Fibroblast of skin of abdomen (primary cell): ENCODE measurements at regions not wholly inside any gene's neighbourhood (a gene's known extent, or its start where the extent isn't known, plus 50 kb on each side); places are given as distances from the start of the nearest gene placed in this dataset.

Experiments used
- DNase-seq: peaks from one replicate; pipeline ENCODE4 v3.0.0-alpha.2; 2013

DNA sequence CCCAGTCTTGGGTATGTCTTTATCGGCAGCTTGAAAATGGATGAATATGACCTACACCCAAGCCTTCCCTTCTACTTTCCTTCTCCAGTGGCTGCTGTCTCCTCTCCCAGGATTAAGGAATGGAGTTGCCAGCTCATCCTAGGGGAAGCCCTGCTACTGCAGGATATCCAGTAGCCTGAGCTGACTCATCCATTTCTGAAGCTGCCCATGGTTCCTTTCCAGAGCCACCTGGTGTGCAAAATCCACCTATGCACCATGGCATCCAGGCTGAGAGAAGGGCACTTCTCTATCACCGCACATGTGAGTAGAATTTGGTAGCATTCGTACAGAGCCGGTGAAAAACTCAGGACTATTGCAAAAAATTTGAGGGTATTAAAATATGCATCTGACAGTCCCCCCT lies 290.8 kb downstream of the YTHDC2 start:
- DNase-seq: peak; percentile 24

DNA sequence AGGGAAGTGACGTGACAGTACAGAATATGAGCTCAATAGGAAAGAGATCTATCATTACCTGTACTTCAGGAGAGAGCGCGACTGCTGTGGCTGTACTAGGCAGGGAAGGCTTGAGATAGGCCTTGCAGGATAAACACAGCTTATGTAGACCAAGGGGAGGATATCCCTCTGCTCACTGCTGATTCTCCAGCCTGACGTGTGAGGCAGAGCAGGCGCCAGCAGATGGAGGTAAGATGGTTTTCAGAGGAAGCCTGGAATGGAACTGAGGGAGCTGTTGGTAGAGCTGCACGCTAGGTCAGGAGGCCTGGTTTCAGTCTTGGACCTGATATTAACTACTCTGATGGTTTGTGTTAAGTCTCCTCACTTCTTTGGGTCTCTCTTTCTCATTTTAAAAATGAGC lies 291.4 kb downstream of the YTHDC2 start:
- DNase-seq: no peak

DNA sequence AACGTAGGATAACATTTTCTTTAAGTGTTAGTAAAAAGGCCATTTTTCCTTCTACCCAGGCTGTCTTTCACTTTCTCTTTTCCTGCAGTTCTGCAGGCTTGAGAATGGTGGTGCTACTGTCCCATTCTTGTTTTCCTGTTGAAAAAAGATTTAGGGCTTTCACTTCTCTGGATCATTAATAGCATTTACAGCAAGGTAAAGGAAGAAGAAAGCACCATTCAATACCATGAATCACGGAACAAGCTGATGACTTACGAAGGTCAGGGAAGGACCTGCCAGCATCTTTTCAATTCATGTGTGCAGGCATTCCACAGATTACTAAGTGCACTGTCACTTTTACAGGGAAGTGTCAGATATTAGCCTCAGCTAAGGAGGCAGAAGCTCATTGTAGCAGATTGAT lies 292.8 kb downstream of the YTHDC2 start:
- DNase-seq: peak; percentile 79

DNA sequence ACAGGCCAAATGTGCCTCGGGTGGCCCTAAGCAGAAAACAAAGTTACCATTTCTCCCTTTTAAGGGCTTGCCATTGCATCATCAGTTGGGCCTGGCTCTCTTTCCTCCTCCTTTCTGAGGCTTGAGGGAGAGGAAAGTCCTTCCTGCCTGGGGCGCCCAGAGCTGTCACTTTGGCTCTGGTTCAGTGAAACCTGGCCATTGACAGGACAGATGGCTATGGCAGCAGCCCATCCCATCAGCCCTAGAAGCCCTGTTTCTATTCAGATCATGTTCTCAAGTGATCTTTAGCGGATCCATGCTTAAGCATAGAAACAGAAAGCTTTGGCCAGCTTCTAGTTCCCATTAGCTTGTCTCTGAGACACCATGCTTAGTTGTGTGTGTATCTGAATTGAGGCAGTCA lies 293.4 kb downstream of the YTHDC2 start:
- peak; percentile 47 for DNase-seq

DNA sequence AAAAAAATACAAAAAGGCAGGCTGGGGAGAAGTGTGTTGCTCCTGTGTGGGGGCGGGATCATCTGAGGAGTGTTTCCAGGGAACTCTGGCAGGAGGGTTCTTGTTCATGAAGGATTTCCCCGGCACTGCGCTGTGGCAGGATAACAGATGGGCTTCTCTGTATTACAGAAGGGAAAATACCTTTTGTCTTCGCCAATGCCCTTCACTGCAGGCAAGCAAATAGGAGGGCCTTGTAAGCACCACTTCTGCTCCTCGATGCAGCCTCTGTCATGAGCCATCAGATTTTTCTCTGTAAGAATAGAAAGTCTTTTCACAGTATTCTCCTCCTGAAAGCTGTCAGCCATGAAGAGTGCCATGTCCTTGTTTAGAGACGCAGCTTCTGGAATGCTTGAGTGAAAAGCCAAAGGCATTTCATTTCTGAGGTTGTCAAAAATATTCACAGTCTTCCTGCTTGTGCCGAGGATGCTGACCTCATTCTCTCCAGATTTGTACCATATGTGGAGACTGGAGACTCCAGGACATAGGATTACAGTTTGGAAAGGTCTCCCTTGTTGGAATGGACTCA lies 294.0 kb downstream of the YTHDC2 start:
- peak; percentile 89 for DNase-seq

DNA sequence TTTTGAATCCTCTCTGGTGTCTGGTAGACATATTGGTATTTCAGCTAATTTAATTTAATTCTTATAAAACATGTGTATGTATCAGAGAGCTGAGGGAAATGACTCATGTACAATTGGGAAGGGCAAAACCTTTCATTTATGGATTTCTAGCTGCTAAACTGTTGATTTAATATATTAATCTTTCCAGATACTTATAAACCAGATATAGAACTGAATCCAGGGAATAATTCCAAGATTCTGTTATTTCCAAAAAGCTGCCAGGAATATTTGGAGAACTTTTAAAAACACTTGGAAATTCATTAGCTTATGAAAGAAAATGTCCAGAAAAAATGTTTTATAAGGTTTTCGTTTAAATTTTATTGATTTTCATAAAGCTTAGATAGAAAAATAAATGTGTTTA lies 295.5 kb downstream of the YTHDC2 start:
- no peak for DNase-seq

DNA sequence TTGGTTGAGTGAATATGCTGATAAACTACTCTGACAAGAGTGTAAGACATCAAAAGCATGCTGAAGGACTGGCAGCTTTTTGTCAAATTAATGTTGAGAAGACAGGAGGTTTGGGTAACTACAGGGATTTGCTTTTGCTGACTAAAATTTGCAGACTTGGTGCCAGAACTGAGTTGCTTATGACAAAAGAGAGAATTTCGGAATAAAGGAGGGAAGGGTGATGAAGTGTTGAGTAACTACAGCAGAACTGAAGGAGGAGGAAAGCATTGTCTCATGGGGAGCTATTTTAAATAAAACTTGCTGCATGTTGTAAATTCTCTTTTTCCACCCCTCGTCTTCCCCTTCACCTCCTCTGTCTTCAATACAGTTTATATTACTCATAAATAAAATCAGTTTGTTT lies 296.1 kb downstream of the YTHDC2 start:
- no peak for DNase-seq

DNA sequence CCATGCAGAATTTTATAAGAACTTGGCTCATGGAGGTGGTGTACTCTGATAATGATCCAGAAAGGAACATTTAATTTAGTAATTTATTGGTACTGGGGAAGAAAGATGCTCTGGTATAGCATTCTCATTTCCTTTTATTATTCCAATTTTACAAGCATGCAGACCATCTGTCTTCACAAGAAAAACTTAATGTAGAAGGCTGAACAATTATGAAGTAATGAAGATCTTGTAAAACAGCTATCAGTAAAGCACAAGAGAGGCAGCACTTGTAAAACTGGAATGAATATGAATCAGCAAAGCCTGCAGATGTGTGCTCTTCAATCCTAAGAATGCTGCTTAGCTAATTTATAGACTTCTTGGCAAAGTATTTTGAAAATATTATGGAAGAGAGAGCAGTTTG lies 300.0 kb downstream of the YTHDC2 start:
- DNase-seq: no peak

DNA sequence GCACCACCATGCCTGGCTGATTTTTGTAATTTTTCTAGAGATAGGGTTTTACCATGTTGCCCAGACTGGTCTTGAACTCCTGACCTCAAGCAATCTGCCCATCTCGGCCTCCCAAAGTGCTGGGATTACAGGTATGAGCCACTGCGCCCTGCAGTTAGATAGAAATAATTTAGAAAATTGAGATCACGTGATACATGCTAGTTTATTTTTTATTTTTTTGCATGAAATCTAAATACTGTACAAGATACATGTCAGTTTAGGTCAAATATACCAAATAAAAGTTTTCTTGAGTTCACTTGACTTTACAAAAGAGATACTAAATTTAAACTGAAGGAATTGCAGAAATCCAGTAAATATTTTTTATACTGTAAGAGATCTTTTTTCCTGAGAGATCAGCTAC lies 304.2 kb downstream of the YTHDC2 start:
- no peak for DNase-seq

DNA sequence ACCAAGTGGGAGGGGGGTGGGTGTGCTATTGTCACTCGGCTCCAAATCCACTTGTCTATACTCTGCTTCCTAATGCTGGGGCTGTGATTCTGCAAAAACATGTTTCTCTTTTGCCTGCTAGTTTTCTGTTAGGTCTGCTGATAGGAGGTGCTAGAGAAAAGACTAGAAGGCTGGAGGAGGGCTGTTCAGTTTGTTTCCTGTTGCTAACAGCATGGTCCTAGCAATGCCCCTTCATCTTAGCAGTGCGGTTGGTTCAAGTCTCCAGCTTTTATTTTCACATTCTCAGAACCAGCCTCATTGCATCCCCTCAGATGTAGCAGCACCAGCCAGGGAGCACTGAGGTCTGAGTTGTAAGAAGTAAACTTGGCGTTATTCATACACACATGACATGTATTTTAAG lies 310.2 kb downstream of the YTHDC2 start:
- no peak for DNase-seq

DNA sequence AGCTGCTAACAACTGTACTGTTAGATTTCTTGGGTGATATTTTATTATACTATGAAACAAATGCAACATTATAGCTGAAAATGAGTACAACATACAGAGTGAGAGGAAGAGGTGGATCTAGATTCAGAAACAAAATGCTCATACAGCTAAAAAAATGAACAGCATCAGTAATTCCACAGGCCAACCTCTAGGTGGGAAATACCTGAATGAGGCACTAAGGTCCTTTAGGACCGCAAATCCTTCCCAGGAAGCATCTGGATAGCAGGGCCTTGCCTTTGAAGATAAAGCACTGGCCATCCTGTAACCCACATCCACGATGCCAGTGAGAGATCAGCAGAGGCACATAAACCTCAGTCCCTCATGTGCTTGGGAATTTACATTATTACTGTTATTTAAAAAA lies 310.8 kb downstream of the YTHDC2 start:
- no peak for DNase-seq

DNA sequence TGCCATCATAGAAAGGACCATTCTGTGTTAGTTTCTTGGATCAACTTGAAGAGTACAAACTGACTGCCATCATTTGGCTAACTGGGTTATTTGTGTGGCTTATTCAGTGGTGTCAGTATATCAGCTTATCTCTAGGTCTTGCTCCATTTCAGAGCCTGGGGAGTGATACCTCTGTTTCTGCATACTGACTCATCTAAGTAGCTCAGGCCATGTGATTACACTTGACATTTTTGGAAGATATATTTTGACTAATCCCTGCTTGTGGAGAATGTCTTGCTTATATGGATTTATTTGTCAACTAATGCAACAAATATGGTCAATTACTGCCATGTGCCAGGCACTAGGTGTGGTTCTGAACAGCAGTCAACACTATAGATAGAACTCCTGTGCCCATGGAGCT lies 311.7 kb downstream of the YTHDC2 start:
- no peak for DNase-seq

DNA sequence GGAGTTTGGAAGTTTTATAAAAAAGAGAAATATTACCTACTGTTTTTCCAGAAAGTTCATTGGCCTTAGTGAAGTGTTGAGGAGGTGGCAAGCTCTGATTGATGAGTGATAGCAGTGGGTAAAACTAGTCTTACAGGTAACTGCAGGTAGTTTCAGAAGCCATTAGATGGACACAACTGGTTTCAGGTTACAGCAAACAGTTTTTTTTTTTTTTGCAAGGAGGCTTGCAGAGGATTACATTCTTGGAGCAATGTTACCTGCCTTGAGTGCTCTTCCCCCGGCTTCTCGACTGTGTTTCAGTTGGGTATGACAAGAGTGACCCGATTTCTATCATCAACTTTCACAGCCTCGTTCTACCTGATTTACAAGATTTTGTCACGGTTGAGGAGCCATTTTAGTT lies 333.4 kb downstream of the YTHDC2 start:
- DNase-seq: no peak

DNA sequence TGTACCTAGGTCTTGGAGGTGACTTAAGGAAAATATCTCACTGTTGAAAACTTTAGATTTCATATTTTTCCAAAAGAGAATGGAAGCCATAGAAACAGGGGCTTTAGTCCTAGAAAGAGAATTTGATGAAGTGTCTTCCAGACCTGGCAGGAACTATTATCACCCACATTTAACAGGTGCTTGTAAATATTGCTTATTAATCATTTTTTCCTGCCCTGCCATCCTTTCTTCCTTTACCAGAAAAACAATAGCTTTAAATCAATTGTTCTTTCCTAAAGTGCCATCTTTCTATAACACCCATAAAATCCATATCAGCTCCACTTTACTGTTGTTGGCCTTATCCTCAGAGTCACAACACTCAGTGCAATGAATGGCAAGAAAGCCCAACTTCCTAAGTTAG lies 350.9 kb downstream of the YTHDC2 start:
- no peak for DNase-seq

DNA sequence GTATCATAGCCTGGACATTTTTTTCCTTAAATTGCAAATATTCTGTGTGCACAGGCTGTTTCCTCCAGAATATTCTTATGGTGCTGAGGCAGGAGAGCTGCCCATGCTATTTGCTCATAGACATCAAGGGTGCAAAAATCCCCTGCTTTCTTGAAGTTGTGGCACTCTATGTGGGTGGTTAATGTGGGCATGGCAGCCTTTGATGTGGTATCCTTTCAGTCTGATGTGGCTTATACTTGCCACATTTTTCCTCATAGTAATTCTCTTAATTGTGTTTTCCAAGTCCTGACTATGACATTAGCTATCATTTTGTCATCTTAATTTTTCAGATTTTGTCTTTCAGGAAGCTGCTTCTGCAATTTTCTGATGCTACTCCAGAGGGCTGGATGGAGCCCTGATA lies 353.3 kb downstream of the YTHDC2 start:
- no peak for DNase-seq

DNA sequence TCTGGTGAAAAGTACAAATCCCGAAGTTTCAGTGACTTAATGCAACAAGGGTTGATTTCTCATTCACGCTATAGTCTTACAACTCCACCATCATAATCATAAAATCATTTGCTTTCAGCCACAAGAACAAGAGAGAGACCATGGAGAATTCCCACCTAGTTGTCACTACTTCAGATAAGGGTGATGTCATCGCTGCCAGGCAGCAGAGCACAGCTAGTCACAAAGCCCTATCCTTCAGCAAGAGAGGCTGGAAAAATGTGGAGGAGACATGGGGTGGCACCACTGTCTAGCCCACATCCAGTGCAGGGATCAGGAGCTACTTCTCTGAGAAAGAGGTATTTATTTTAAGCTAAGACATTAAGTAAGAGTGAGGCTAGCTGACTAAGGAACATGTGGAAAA lies 356.1 kb downstream of the YTHDC2 start:
- no peak for DNase-seq

DNA sequence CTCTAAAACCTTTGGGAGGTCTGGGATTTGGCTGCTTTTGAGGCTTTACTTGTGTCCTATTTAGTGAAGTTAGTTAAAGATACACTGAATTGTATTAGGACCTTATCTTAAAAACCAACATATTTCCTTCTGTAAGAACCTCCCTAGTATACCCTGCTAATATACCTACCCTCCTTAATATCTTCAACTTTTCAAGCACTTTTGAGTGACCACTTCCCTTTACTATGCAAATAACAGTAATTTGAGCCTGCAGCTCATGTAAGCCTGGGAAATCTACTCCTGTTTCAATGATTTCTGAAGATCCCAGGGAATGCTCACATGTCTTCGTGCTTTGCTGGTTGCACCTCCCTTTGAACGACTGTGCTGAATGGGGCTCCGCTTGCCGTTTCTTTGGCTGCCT lies 358.5 kb downstream of the YTHDC2 start:
- DNase-seq: no peak

DNA sequence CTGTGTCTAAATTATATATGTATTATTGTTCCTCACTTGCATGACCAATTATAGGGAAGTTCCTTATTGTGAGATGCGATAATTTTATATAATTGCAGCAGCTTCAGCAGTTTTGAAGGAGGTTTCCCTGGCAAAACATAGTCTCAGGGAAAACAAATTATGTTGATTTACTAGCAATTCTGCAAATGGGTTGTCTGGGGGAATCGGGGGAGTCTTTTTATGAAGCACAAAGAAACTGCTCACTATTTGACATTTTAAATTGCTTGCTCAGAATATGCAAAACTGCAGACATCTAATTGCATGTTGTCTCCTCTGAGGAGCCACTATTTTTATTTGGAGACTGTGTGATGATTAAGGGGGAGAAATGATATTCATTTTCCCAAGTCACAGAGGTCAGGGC lies 361.6 kb downstream of the YTHDC2 start:
- no peak for DNase-seq

DNA sequence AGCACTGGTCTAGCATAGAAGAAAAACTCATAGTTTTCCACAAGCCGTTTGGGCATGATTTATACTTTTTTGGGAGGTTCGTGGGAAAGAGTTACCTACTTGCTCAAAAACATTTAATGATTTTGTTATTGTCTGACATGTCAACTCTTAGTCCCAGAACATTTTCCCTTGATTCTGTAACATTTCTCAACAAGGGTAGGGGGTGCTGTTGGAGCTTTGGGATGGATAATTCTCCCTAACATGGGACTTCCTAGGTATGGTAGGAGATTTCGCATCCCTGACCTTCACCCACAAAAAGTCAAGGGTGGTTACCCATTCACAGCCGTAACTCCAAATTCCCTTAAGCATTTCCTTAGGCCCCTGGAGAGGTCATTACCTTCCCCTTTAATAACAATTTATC lies 378.0 kb downstream of the YTHDC2 start:
- DNase-seq: no peak

DNA sequence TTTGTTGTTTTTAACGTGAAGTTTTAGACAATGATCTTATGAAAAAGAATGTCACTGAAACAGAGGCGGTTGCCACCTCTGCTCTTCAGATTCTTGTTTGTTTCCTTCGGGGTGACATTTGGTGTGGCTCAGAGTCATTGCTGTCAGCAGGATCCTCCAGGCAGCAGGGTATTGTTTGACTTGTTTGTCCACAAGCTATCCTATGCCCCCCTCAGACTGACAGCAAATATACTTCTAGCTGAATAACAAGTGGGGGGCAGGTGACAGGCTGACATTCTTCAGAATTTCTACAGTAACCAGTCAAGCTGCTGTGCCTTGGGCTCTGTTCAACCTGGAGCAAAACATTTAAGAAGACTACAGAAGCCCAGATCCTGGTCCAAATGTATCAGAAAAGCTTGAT lies 383.3 kb downstream of the YTHDC2 start:
- no peak for DNase-seq

DNA sequence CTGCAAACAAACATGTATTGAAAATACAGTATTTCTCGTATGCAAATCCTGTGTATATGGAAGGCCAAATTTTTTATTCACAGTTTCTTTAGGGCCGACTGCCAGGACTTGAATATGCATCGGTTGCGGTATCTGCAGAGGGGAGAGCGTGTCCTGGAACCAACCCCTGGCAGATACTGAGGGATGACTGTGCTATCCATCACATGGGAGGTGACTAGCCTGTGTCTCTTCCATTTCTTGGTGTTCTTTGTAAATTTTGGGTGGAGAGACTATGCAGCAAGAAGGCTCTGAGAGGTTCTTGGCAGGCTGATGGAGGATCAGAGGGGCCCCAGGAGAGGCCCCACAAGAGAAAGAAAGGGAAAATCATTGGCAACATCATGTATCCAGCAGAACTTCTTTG lies 384.3 kb downstream of the YTHDC2 start:
- no peak for DNase-seq

DNA sequence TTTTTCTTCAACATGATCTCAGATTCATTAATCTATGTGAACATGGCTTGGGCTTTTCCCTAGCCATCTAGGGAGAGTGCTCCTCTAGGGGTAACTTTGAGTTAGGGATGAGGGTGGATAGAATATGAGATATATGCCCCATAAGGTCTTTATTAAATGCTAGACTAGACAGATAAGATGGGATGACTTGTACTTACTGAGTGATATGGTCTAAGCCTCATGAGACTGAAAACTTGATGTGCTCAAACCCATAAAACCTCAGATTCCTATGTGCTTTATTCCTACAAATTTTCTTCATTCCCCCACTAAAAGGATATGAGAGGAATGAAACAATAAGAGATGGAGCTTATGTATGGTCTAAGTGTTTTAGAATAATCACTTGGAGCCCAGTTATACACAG lies 386.6 kb downstream of the YTHDC2 start:
- DNase-seq: no peak

DNA sequence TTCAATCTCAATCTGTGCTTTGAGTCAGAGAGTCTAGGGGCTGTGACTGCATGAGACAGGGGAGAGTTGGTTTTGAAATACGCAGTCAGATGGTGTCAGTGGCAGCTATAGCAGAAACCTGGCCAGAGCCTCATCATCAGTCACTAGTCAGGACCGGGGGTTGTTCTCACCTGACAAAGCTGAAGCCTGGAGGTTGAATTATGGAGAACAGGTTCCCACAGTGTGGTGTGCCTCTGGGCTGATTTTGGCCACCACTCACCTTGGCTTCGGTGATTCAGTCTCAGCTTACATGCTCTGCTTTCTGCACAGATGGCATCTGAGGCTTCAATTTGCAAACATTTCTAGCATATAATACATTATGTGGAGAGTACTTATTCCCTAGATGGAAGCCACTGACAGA lies 387.3 kb downstream of the YTHDC2 start:
- no peak for DNase-seq

DNA sequence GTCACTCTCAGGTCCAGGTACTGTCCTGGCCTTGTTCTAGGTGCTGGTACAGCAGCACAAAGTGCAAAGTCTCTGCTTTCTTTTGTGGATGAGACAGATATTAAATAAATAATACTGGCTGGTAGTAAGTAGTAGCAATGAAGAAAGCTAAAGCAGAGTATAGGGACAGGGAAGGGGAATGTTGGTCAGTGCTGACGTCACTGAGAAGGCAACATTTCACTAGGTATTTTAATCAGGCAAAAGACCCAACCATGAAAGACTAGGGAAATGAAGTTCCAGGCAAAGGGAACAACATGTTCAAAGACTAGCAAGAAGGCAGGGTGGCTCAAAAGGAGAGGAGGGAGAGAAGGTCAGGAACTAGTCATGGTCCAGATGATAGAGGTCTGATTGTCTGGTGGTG lies 388.2 kb downstream of the YTHDC2 start:
- DNase-seq: no peak

DNA sequence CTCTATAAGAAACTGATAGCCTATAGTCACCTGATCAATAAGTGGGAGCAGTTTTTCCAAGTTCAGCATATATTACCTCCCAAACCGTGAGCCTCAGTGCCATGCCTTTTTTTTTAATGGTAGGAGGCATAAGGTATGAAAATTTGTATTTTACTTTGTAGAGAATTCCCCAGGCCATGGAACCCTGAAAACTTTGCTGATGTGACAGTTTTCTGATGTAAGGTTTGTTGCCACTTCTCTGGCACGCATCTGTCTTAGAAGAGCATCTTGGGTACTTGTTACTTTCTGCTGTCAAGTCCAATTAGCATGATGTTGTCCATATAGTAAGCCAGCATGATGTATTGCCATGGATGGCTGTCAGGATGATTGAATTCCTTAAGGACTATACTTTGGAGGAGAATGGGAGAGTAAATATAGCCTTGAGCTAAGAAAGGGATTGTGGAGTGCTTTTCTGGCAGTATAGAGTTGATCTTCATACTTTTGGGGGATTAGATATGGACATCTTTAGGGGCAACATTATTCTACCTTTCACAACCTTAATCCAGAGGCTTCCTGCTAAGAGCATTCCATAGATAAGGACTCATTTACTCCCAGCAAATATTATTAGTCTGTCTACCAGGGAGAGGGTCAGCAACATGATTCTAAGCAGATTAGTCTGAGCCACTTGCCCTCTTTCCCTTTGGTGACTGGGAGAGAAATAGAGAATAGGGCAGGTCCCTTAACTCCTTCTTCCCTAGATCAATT lies 389.6 kb downstream of the YTHDC2 start:
- DNase-seq: no peak
